OCI-LY3 (cell line): ENCODE measurements at regions not wholly inside any gene's neighbourhood (a gene's known extent, or its start where the extent isn't known, plus 50 kb on each side); places are given as distances from the start of the nearest gene placed in this dataset.

Source experiments
- H2AFZ ChIP-seq: fragments of 200-600, 300-600 bp; shearing (Covaris generic); 2 replicates; pipeline ENCODE4 v1.6.0; 2014; ENCODE audit warnings: antibody characterized with exemption, low read depth, low read length
- H3K27ac ChIP-seq: fragments of 200-600, 300-600 bp; sonication (generic); 2 replicates; pipeline ENCODE4 v1.5.1; 2014; ENCODE audit warnings: mild to moderate bottlenecking, low read length, moderate library complexity, mixed read lengths
- H3K27me3 ChIP-seq: fragments of 200-600, 300-600 bp; sonication (generic); 2 replicates; pipeline ENCODE4 v1.6.1; 2014; ENCODE audit warnings: low read depth, low read length, mixed read lengths
- H3K36me3 ChIP-seq: fragments of 200-600, 300-600 bp; sonication (generic); replicated peaks from 2 replicates; pipeline ENCODE3; 2014; ENCODE audit warnings: low read depth, low read length, mixed read lengths
- H3K4me1 ChIP-seq: fragments of 300-600, 200-600 bp; sonication (generic); 2 replicates; pipeline ENCODE4 v1.6.1; 2014; ENCODE audit warnings: low read length, mixed read lengths
- H3K4me2 ChIP-seq: fragments of 200-600, 300-600 bp; sonication (generic); 2 replicates; pipeline ENCODE4 v1.6.1; 2014; ENCODE audit warnings: low read length, mixed read lengths
- H3K4me3 ChIP-seq: fragments of 300-600, 200-600 bp; sonication (generic); 2 replicates; pipeline ENCODE4 v1.5.1; 2014; ENCODE audit warnings: antibody characterized with exemption, mild to moderate bottlenecking, low read length, moderate library complexity
- H3K79me2 ChIP-seq: fragments of 300-600, 200-600 bp; shearing (Covaris generic); 2 replicates; pipeline ENCODE4 v1.6.1; 2014; ENCODE audit warnings: mild to moderate bottlenecking, low read length, mixed read lengths
- H3K9ac ChIP-seq: fragments of 300-600, 200-600 bp; shearing (Covaris generic); 2 replicates; pipeline ENCODE4 v1.6.0; 2014; ENCODE audit warnings: mild to moderate bottlenecking, low read length, moderate library complexity
- H3K9me3 ChIP-seq: fragments of 200-600, 300-600 bp; shearing (Covaris generic); 2 replicates; pipeline ENCODE4 v1.6.1; 2014; ENCODE audit warnings: low read length, mixed read lengths; ENCODE audit not compliant: insufficient read depth
- H4K20me1 ChIP-seq: fragments of 200-600, 300-600 bp; sonication (generic); 2 replicates; pipeline ENCODE4 v1.6.1; 2016; ENCODE audit warnings: low read length, mixed read lengths; ENCODE audit not compliant: insufficient read depth
- CTCF ChIP-seq: fragments of 200-600, 300-600 bp; sonication (generic); IDR thresholded peaks from 2 replicates; pipeline ENCODE4 v1.5.1; 2014; ENCODE audit warnings: antibody characterized with exemption, low read length, low read depth
- EZH2phosphoT487 ChIP-seq: fragments of 200-600 bp; shearing (Covaris generic); IDR thresholded peaks from 2 replicates; pipeline ENCODE4 v1.6.1; 2018; ENCODE audit warnings: antibody characterized with exemption, mixed run types, low read depth

GRCh38 chr4:57926311-57926710 is 816.1 kb upstream of the IGFBP7 start:
- H3K4me2 ChIP-seq: no peak overlapping the region
- H2AFZ ChIP-seq: no peak overlapping the region
- H3K9me3 ChIP-seq: no peaks in the 10 kb centered on the region
- no peak for TF ChIP-seq CTCF
- TF ChIP-seq EZH2phosphoT487: no peak
- no peaks in the 10 kb centered on the region for H3K27me3 ChIP-seq
- peaks cover 10% of the 10 kb centered on the region for H3K4me1 ChIP-seq
- H3K79me2 ChIP-seq: no peaks in the 10 kb centered on the region
- H3K4me3 ChIP-seq: no peak overlapping the region
- H3K27ac ChIP-seq: no peak overlapping the region
- no peak overlapping the region for H3K9ac ChIP-seq
- no peaks in the 10 kb centered on the region for H4K20me1 ChIP-seq
- no peaks in the 10 kb centered on the region for H3K36me3 ChIP-seq

- H3K4me3 ChIP-seq: no peak overlapping the region
- H3K9me3 ChIP-seq: no peaks in the 10 kb centered on the region
- H3K4me2 ChIP-seq: no peak overlapping the region
- H3K36me3 ChIP-seq: no peaks in the 10 kb centered on the region
- H3K4me1 ChIP-seq: peaks cover 6% of the 10 kb centered on the region
- no peaks in the 10 kb centered on the region for H3K27me3 ChIP-seq
- no peaks in the 10 kb centered on the region for H3K79me2 ChIP-seq
- no peak overlapping the region for H3K9ac ChIP-seq
- H4K20me1 ChIP-seq: no peaks in the 10 kb centered on the region
- H2AFZ ChIP-seq: no peak overlapping the region
- no peak overlapping the region for H3K27ac ChIP-seq
- no peak for TF ChIP-seq EZH2phosphoT487
- no peak for TF ChIP-seq CTCF
These were observed 814.8 kb upstream of the IGFBP7 start for GRCh38 chr4:57924951-57925350.

- no peak overlapping the region for H3K9ac ChIP-seq
- no peaks in the 10 kb centered on the region for H3K9me3 ChIP-seq
- H4K20me1 ChIP-seq: no peaks in the 10 kb centered on the region
- H3K79me2 ChIP-seq: no peaks in the 10 kb centered on the region
- no peaks in the 10 kb centered on the region for H3K4me1 ChIP-seq
- no peak overlapping the region for H3K4me3 ChIP-seq
- H3K27me3 ChIP-seq: no peaks in the 10 kb centered on the region
- H3K36me3 ChIP-seq: no peaks in the 10 kb centered on the region
- H3K27ac ChIP-seq: no peak overlapping the region
- no peak overlapping the region for H3K4me2 ChIP-seq
- H2AFZ ChIP-seq: no peak overlapping the region
- TF ChIP-seq EZH2phosphoT487 (no peak), CTCF (no peak)
These were observed 806.3 kb upstream of the IGFBP7 start for GRCh38 chr4:57916479-57916878.

- Histone ChIP-seq H3K27ac (no peak overlapping the region), H3K9me3 (no peaks in the 10 kb centered on the region), H3K4me2 (no peak overlapping the region), H3K36me3 (no peaks in the 10 kb centered on the region), H3K4me3 (no peak overlapping the region), H3K79me2 (no peaks in the 10 kb centered on the region), H2AFZ (no peak overlapping the region), H4K20me1 (no peaks in the 10 kb centered on the region), H3K9ac (no peak overlapping the region), H3K27me3 (no peaks in the 10 kb centered on the region), H3K4me1 (no peaks in the 10 kb centered on the region)
- TF ChIP-seq CTCF (no peak), EZH2phosphoT487 (no peak)
These were observed 801.0 kb upstream of the IGFBP7 start for GRCh38 chr4:57911203-57911602.
